GM23338 (cell line): ENCODE measurements at regions not wholly inside any gene's neighbourhood (a gene's known extent, or its start where the extent isn't known, plus 50 kb on each side); places are given as distances from the start of the nearest gene placed in this dataset.

ENCODE experiments used
- ATAC-seq: fragments of 200-7000 bp; cut with Tn5 transposase; 3 replicates; pipeline ENCODE4 v1.9.1; 2020
- DNase-seq: peaks from one replicate; pipeline ENCODE4 v3.0.0-alpha.2; 2015; ENCODE audit warnings: low spot score
- H2AFZ ChIP-seq: fragments of 200-600 bp; sonication (generic); 2 replicates; pipeline ENCODE4 v1.8.0; 2016; ENCODE audit warnings: antibody characterized with exemption, mild to moderate bottlenecking, moderate library complexity
- H3F3A ChIP-seq: fragments of 200-600 bp; sonication (generic); replicated peaks from 2 replicates; pipeline ENCODE4 v1.8.0; 2017; ENCODE audit warnings: antibody characterized with exemption, mixed run types, low read depth
- H3K27ac ChIP-seq: fragments of 200-600 bp; sonication (generic); 2 replicates; pipeline ENCODE4 v1.6.1; 2016; ENCODE audit warnings: low read depth
- H3K27me3 ChIP-seq: fragments of 200-600 bp; sonication (generic); 2 replicates; pipeline ENCODE4 v1.8.0; 2016; ENCODE audit warnings: mild to moderate bottlenecking, mixed run types, moderate library complexity; ENCODE audit not compliant: insufficient read depth
- H3K36me3 ChIP-seq: fragments of 200-600 bp; sonication (generic); 2 replicates; pipeline ENCODE4 v1.8.0; 2016; ENCODE audit warnings: mild to moderate bottlenecking; ENCODE audit not compliant: insufficient read depth
- H3K4me1 ChIP-seq: fragments of 200-600 bp; sonication (generic); 2 replicates; pipeline ENCODE4 v1.8.0; 2016; ENCODE audit warnings: mild to moderate bottlenecking, moderate library complexity; ENCODE audit not compliant: insufficient read depth
- H3K4me2 ChIP-seq: fragments of 200-600 bp; sonication (generic); 2 replicates; pipeline ENCODE4 v1.7.1; 2017; ENCODE audit warnings: mixed run types
- H3K4me3 ChIP-seq: fragments of 200-600 bp; sonication (generic); 2 replicates; pipeline ENCODE4 v1.6.1; 2016; ENCODE audit warnings: mixed run types
- H3K79me2 ChIP-seq: fragments of 200-600 bp; sonication (generic); replicated peaks from 2 replicates; pipeline ENCODE4 v1.8.0; 2017; ENCODE audit warnings: mild to moderate bottlenecking; ENCODE audit not compliant: insufficient read depth
- H3K9me2 ChIP-seq: fragments of 200-600 bp; sonication (generic); 2 replicates; pipeline ENCODE4 v1.8.0; 2017; ENCODE audit not compliant: insufficient read depth
- H4K20me1 ChIP-seq: fragments of 200-600 bp; sonication (generic); replicated peaks from 2 replicates; pipeline ENCODE4 v1.8.0; 2017; ENCODE audit warnings: mild to moderate bottlenecking; ENCODE audit not compliant: insufficient read depth
- H3K27ac Mint-ChIP-seq: 2 replicates; pipeline ENCODE4 v1.8.0; 2020; ENCODE audit warnings: inconsistent platforms, mild to moderate bottlenecking, moderate library complexity, mixed read lengths
- H3K27me3 Mint-ChIP-seq: 3 replicates; pipeline ENCODE4 v1.8.0; 2022; ENCODE audit warnings: low read depth, mild to moderate bottlenecking, moderate library complexity, mixed read lengths, inconsistent platforms; ENCODE audit not compliant: insufficient read depth, poor library complexity
- H3K36me3 Mint-ChIP-seq: 3 replicates; pipeline ENCODE4 v1.8.0; 2021; ENCODE audit warnings: low read depth, mild to moderate bottlenecking, inconsistent platforms, moderate library complexity, mixed read lengths
- H3K4me1 Mint-ChIP-seq: 3 replicates; pipeline ENCODE4 v1.8.0; 2020; ENCODE audit warnings: mild to moderate bottlenecking, inconsistent platforms, mixed read lengths
- H3K4me3 Mint-ChIP-seq: 3 replicates; pipeline ENCODE4 v1.8.0; 2021; ENCODE audit warnings: moderate library complexity, mild to moderate bottlenecking, inconsistent platforms, mixed read lengths
- H3K9me3 Mint-ChIP-seq: 3 replicates; pipeline ENCODE4 v1.8.0; 2020; ENCODE audit warnings: moderate library complexity, mild to moderate bottlenecking, inconsistent platforms, mixed read lengths
- CREB1 ChIP-seq: fragments of 250-450 bp; sonication (Bioruptor Pico); IDR thresholded peaks from 2 replicates; pipeline ENCODE4 v1.5.0; 2020; ENCODE audit warnings: low read depth, mild to moderate bottlenecking, moderate library complexity
- EZH2 ChIP-seq: fragments of 200-600 bp; sonication (generic); IDR thresholded peaks from one replicate; pipeline ENCODE4 v1.8.0; 2017; ENCODE audit warnings: antibody characterized with exemption, mild to moderate bottlenecking, low read depth; ENCODE audit not compliant: unreplicated experiment
- EZH2phosphoT487 ChIP-seq: fragments of 200-600 bp; sonication (generic); IDR thresholded peaks from one replicate; pipeline ENCODE4 v1.8.1; 2018; ENCODE audit warnings: antibody characterized with exemption; ENCODE audit not compliant: unreplicated experiment
- NANOG ChIP-seq: IDR thresholded peaks from 2 replicates; pipeline ENCODE4 v1.6.1; 2016; ENCODE audit warnings: antibody characterized with exemption, borderline replicate concordance
- POLR2AphosphoS5 ChIP-seq: IDR thresholded peaks from 2 replicates; pipeline ENCODE4 v1.6.1; 2016; ENCODE audit warnings: antibody characterized with exemption, low read depth
- STAT1 ChIP-seq: IDR thresholded peaks from one replicate; pipeline ENCODE4 v1.6.1; 2016; ENCODE audit warnings: antibody characterized with exemption; ENCODE audit not compliant: unreplicated experiment
- ZNF114 ChIP-seq: fragments of 250-450 bp; sonication (Bioruptor Pico); IDR thresholded peaks from 2 replicates; pipeline ENCODE4 v1.5.0; 2020; ENCODE audit warnings: mild to moderate bottlenecking, moderate library complexity
- ZNF331 ChIP-seq: fragments of 250-450 bp; sonication (Bioruptor Pico); IDR thresholded peaks from 2 replicates; pipeline ENCODE4 v1.5.0; 2020; ENCODE audit warnings: low read depth, mild to moderate bottlenecking, moderate library complexity
- TF ChIP-seq, protein P1 (sequence below), 2 experiments: fragments of 200-600 bp in 1 of 2; sonication (generic) in 1 of 2; conservative IDR thresholded peaks; 2 replicates each; pipeline versions ENCODE4 v1.5.1 to v1.6.1; 2016 to 2017; ENCODE audit warnings: antibody characterized with exemption in 2 of 2, low read depth in 2 of 2, mild to moderate bottlenecking in 2 of 2, moderate library complexity in 1 of 2
- TF ChIP-seq, protein P2 (sequence below): IDR thresholded peaks from one replicate; pipeline ENCODE4 v1.6.1; 2018; ENCODE audit warnings: antibody characterized with exemption; ENCODE audit not compliant: unreplicated experiment
- TF ChIP-seq, protein P3 (sequence below): IDR thresholded peaks from 2 replicates; pipeline ENCODE4 v1.6.1; 2016; ENCODE audit warnings: antibody characterized with exemption

DNA sequence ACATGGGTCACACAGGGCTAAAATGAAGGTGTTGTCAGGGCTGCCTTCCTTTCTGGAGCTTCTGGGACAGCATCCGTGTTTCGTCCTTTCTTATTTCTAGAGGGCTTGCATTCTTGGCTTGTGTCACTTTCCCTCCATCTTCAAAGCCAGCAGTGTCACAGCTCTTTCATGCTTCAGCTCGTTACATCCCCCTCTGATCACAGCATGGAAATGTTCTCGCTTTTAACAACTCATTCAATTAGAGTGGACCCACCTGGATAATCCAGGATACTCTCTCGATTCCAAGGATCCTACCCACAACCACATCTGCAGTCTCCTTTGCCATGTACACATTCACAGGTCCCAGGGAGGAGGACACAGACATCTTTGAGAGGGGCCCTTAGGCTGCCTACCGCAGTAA lies 316.2 kb upstream of the FIGN start:
- no peaks in the 10 kb centered on the region for H3K36me3 ChIP-seq
- H3K4me3 Mint-ChIP-seq = no peak overlapping the region
- ATAC-seq = no peak
- no peaks in the 10 kb centered on the region for H3K4me1 ChIP-seq
- H4K20me1 ChIP-seq = no peaks in the 10 kb centered on the region
- no peaks in the 10 kb centered on the region for H3F3A ChIP-seq
- no peaks in the 10 kb centered on the region for H3K27me3 ChIP-seq
- H3K27ac Mint-ChIP-seq = no peak overlapping the region
- no peaks in the 10 kb centered on the region for H3K9me3 Mint-ChIP-seq
- DNase-seq = no peak
- no peaks in the 10 kb centered on the region for H3K36me3 Mint-ChIP-seq
- H3K4me2 ChIP-seq = no peak overlapping the region
- H3K27me3 Mint-ChIP-seq = no peaks in the 10 kb centered on the region
- H3K4me1 Mint-ChIP-seq = peaks cover 3% of the 10 kb centered on the region; the same call in 1 of the 3 replicates
- TF ChIP-seq, protein P1, sequence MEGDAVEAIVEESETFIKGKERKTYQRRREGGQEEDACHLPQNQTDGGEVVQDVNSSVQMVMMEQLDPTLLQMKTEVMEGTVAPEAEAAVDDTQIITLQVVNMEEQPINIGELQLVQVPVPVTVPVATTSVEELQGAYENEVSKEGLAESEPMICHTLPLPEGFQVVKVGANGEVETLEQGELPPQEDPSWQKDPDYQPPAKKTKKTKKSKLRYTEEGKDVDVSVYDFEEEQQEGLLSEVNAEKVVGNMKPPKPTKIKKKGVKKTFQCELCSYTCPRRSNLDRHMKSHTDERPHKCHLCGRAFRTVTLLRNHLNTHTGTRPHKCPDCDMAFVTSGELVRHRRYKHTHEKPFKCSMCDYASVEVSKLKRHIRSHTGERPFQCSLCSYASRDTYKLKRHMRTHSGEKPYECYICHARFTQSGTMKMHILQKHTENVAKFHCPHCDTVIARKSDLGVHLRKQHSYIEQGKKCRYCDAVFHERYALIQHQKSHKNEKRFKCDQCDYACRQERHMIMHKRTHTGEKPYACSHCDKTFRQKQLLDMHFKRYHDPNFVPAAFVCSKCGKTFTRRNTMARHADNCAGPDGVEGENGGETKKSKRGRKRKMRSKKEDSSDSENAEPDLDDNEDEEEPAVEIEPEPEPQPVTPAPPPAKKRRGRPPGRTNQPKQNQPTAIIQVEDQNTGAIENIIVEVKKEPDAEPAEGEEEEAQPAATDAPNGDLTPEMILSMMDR (conservative IDR thresholded peaks at IDR 0.05; ENCODE audit: low read depth in 2 of 2) = no peak
- TF ChIP-seq EZH2phosphoT487 (no peak), STAT1 (no peak), EZH2 (no peak), CREB1 (no peak), NANOG (no peak), ZNF331 (no peak)
- H2AFZ ChIP-seq = no peak overlapping the region
- H3K4me3 ChIP-seq = no peak overlapping the region
- no peak overlapping the region for H3K27ac ChIP-seq
- H3K9me2 ChIP-seq = peaks cover 4% of the 10 kb centered on the region
- no peaks in the 10 kb centered on the region for H3K79me2 ChIP-seq

DNA sequence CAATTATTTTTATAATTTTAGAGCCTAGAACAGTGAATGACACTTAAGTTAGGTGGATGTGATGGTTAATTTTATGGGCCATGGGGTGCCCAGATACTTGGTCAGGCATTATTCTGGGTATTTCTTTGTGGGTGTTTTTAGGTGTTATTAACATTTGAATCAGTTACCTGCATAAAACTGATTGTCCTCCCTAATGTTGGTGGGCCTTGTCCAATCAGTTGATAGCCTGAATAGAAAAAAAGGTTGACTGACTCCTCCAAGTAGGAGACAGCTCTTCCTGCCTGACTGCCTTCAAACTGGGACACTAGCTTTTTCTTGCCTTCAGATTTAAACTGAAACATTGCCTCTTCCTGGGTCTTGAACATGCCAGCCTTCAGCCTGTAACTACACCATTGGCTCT lies 312.9 kb upstream of the FIGN start:
- H3K9me3 Mint-ChIP-seq = no peaks in the 10 kb centered on the region
- H3K4me3 Mint-ChIP-seq = no peak overlapping the region
- H2AFZ ChIP-seq = no peak overlapping the region
- no peaks in the 10 kb centered on the region for H3K27me3 Mint-ChIP-seq
- no peaks in the 10 kb centered on the region for H3F3A ChIP-seq
- no peak for DNase-seq
- no peak for ATAC-seq
- H3K27me3 ChIP-seq = no peaks in the 10 kb centered on the region
- H3K4me3 ChIP-seq = no peak overlapping the region
- H3K9me2 ChIP-seq = peaks cover 4% of the 10 kb centered on the region
- H3K4me2 ChIP-seq = no peak overlapping the region
- H3K36me3 Mint-ChIP-seq = no peaks in the 10 kb centered on the region
- H3K27ac Mint-ChIP-seq = no peak overlapping the region
- H3K79me2 ChIP-seq = no peaks in the 10 kb centered on the region
- no peaks in the 10 kb centered on the region for H3K36me3 ChIP-seq
- no peaks in the 10 kb centered on the region for H4K20me1 ChIP-seq
- no peak overlapping the region for H3K27ac ChIP-seq
- H3K4me1 ChIP-seq = no peaks in the 10 kb centered on the region
- H3K4me1 Mint-ChIP-seq = no peaks in the 10 kb centered on the region
- TF ChIP-seq ZNF114 (CRISPR knock-in tag) = no peak
- no peak for TF ChIP-seq EZH2
- no peak for TF ChIP-seq STAT1
- TF ChIP-seq EZH2phosphoT487 = no peak
- TF ChIP-seq, protein P2, sequence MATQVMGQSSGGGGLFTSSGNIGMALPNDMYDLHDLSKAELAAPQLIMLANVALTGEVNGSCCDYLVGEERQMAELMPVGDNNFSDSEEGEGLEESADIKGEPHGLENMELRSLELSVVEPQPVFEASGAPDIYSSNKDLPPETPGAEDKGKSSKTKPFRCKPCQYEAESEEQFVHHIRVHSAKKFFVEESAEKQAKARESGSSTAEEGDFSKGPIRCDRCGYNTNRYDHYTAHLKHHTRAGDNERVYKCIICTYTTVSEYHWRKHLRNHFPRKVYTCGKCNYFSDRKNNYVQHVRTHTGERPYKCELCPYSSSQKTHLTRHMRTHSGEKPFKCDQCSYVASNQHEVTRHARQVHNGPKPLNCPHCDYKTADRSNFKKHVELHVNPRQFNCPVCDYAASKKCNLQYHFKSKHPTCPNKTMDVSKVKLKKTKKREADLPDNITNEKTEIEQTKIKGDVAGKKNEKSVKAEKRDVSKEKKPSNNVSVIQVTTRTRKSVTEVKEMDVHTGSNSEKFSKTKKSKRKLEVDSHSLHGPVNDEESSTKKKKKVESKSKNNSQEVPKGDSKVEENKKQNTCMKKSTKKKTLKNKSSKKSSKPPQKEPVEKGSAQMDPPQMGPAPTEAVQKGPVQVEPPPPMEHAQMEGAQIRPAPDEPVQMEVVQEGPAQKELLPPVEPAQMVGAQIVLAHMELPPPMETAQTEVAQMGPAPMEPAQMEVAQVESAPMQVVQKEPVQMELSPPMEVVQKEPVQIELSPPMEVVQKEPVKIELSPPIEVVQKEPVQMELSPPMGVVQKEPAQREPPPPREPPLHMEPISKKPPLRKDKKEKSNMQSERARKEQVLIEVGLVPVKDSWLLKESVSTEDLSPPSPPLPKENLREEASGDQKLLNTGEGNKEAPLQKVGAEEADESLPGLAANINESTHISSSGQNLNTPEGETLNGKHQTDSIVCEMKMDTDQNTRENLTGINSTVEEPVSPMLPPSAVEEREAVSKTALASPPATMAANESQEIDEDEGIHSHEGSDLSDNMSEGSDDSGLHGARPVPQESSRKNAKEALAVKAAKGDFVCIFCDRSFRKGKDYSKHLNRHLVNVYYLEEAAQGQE = no peak
- TF ChIP-seq POLR2AphosphoS5 = no peak
- TF ChIP-seq, protein P3, sequence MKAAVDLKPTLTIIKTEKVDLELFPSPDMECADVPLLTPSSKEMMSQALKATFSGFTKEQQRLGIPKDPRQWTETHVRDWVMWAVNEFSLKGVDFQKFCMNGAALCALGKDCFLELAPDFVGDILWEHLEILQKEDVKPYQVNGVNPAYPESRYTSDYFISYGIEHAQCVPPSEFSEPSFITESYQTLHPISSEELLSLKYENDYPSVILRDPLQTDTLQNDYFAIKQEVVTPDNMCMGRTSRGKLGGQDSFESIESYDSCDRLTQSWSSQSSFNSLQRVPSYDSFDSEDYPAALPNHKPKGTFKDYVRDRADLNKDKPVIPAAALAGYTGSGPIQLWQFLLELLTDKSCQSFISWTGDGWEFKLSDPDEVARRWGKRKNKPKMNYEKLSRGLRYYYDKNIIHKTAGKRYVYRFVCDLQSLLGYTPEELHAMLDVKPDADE = no peak
- no peak for TF ChIP-seq NANOG
- TF ChIP-seq ZNF331 = no peak
